ENCODE measurements at regions not wholly inside any gene's neighbourhood (a gene's known extent, or its start where the extent isn't known, plus 50 kb on each side); places are given as distances from the start of the nearest gene placed in this dataset.

DNA sequence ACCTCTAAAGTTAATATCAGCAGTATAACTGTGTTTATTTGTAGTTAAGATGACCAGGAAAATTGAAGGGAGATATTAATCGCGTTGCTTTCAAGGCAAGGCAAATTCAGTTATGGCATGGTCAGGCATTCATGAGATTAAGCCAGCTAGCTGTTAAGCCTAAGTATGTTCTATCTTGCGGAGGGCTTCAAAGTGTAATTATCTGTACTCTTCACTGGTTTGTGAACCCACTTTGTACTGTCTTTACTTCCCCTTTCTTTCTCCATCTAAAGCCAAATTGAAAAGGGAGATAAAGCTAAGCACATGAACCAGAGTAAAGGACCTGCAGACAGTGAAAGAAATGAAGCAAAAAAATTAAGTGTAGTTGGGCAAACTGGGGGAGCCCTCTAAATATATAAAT lies 483.1 kb upstream of the NRP1 start:
- DNase-seq (ENCODE audit: low spot score in 2 of 2, unreplicated experiment in 2 of 2) = no peak
- Mint-ChIP-seq H3K27ac (no peak overlapping the region), H3K4me3 (no peak overlapping the region), H3K27me3 (ENCODE audit: low read depth) (no peaks in the 10 kb centered on the region), H3K4me1 (peaks cover 13% of the 10 kb centered on the region), H3K36me3 (no peaks in the 10 kb centered on the region), H3K9me3 (peaks cover 16% of the 10 kb centered on the region)
- no peak for TF ChIP-seq CTCF (IDR thresholded peaks at IDR 0.05; ENCODE audit: unreplicated experiment)

GRCh38 chr10:33815776-33816175 lies 481.3 kb upstream of the NRP1 start:
- Mint-ChIP-seq H3K9me3 (peaks cover 16% of the 10 kb centered on the region), H3K27ac (no peak overlapping the region), H3K27me3 (ENCODE audit: low read depth) (no peaks in the 10 kb centered on the region), H3K4me3 (no peak overlapping the region), H3K36me3 (no peaks in the 10 kb centered on the region), H3K4me1 (peaks cover 11% of the 10 kb centered on the region)
- TF ChIP-seq CTCF (IDR thresholded peaks at IDR 0.05; ENCODE audit: unreplicated experiment) = no peak
- no peak for DNase-seq (ENCODE audit: low spot score in 2 of 2, unreplicated experiment in 2 of 2)

DNA sequence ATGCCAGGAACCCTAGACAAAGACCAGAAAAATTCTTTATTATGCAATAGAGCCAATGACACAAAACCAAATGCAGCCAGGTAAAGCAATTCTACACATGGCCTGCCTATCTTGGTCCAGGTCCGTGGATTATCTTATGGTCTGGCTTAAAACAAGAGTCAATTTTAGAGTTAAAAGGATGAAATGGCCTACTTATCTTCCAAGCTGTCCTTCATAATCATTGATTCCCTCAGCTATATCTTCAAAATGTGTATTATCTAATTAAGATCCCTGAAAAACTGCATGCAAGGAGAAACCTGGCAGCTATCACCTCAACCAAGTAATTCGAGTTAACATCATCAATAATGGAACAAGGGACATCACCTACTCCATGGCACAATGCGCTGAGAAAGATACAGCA lies 479.4 kb upstream of the NRP1 start:
- peaks cover 11% of the 10 kb centered on the region for H3K4me1 Mint-ChIP-seq
- H3K4me3 Mint-ChIP-seq = no peak overlapping the region
- TF ChIP-seq CTCF (IDR thresholded peaks at IDR 0.05; ENCODE audit: unreplicated experiment) = no peak
- no peaks in the 10 kb centered on the region for H3K36me3 Mint-ChIP-seq
- H3K27ac Mint-ChIP-seq = no peak overlapping the region
- H3K9me3 Mint-ChIP-seq = peaks cover 16% of the 10 kb centered on the region
- DNase-seq (ENCODE audit: low spot score in 2 of 2, unreplicated experiment in 2 of 2) = no peak
- H3K27me3 Mint-ChIP-seq (ENCODE audit: low read depth) = no peaks in the 10 kb centered on the region

- Mint-ChIP-seq H3K9me3 (peaks cover 16% of the 10 kb centered on the region), H3K27me3 (ENCODE audit: low read depth) (no peaks in the 10 kb centered on the region), H3K36me3 (no peaks in the 10 kb centered on the region), H3K4me3 (no peak overlapping the region), H3K4me1 (peaks cover 9% of the 10 kb centered on the region), H3K27ac (no peak overlapping the region)
- no peak for DNase-seq (ENCODE audit: low spot score in 2 of 2, unreplicated experiment in 2 of 2)
- no peak for TF ChIP-seq CTCF (IDR thresholded peaks at IDR 0.05; ENCODE audit: unreplicated experiment)
Measured at GRCh38 chr10:33813415-33813814, 478.9 kb upstream of the NRP1 start.

DNA sequence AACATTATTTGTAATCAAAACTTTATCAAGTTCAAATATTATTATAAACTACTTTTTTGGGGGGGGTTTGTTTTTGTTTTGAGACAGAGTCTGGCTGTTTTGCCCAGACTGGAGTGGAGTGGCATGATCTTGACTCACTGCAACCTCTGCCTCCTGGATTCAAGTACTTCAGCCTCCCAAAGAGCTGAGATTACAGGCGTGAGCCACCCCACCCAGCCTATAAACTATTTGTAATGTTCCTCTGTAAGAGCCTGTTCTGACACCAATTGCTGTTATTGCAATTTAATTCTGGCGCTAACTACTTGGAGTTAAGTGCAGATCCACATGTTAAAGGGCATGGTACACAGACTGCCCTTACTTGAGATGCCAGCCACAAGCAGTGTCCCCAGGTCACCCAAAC lies 478.1 kb upstream of the NRP1 start:
- TF ChIP-seq CTCF (IDR thresholded peaks at IDR 0.05; ENCODE audit: unreplicated experiment) = no peak
- no peak overlapping the region for H3K4me3 Mint-ChIP-seq
- H3K4me1 Mint-ChIP-seq = peaks cover 3% of the 10 kb centered on the region
- H3K27ac Mint-ChIP-seq = no peak overlapping the region
- no peak for DNase-seq (ENCODE audit: low spot score in 2 of 2, unreplicated experiment in 2 of 2)
- peaks cover 16% of the 10 kb centered on the region for H3K9me3 Mint-ChIP-seq
- H3K27me3 Mint-ChIP-seq (ENCODE audit: low read depth) = no peaks in the 10 kb centered on the region
- no peaks in the 10 kb centered on the region for H3K36me3 Mint-ChIP-seq

DNA sequence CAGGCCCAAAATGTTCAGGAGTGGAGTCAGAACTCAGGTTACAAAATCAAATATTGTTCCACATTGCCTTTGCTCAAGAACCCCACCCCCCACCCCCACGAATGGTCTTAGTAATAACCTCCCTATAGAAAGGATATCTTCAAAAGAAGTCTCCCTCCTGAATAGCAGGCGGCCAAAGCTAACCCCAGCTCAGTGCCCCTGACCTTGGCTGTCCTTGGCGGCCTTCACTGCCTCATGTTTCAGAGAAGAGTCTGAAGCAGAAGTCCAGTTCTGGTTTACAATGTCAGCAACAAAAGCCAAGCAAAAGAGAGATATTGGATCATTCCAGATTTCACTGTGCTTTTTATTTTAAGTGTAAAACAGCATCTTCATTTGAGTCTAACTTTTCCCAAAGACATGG lies 476.5 kb upstream of the NRP1 start:
- H3K4me3 Mint-ChIP-seq = no peak overlapping the region
- H3K36me3 Mint-ChIP-seq = no peaks in the 10 kb centered on the region
- H3K27ac Mint-ChIP-seq = no peak overlapping the region
- H3K27me3 Mint-ChIP-seq (ENCODE audit: low read depth) = no peaks in the 10 kb centered on the region
- no peak for DNase-seq (ENCODE audit: low spot score in 2 of 2, unreplicated experiment in 2 of 2)
- H3K4me1 Mint-ChIP-seq = no peaks in the 10 kb centered on the region
- no peak for TF ChIP-seq CTCF (IDR thresholded peaks at IDR 0.05; ENCODE audit: unreplicated experiment)
- peaks cover 16% of the 10 kb centered on the region for H3K9me3 Mint-ChIP-seq

All from mesothelial cell of epicardium (in vitro differentiated cells).